GM19372 (cell line): ENCODE measurements at regions not wholly inside any gene's neighbourhood (a gene's known extent, or its start where the extent isn't known, plus 50 kb on each side); places are given as distances from the start of the nearest gene placed in this dataset.

Source experiments
- ATAC-seq: cut with Tn5 transposase; IDR thresholded peaks from one replicate; pipeline ENCODE4 v1.9.1; 2021; ENCODE audit warnings: mild to moderate bottlenecking, low read depth, moderate library complexity; ENCODE audit not compliant: unreplicated experiment

DNA sequence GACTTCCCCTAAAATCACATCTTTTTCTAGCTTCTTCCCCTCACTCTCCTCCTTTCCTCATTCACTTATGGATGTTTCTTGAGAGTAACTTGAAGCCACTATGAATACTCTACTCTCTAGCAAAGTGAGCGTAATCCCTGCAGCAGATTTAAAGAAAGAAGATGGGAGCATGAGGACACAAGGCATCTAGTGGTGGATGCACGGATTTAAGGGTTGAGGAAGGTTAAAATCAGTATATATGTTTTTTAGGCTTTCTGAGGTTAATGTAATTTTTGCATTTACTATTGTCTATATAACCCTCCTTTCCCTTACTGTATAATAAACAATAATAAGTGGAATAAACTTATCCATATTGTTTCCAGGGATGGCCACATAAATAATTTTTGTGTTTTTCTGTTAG lies 495.2 kb upstream of the TPK1 start:
- no peak for ATAC-seq

DNA sequence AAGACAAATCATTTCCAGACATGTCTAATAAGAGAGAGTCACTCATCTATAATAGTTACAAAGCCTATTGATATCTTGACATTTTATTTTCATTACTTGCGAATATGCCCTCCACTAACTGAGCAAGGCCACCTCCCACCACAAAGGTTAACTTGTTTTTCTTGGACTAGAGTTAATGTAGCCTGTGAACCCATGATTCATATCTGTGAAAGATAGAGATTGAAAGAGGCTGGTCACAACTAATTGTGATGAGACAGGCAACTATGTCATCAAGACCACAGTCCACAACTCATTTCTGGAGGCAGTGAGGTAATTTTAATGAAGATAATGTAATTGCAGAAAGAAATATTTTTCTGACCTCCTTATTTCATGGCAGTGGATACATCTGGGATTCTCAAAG lies 491.8 kb upstream of the TPK1 start:
- no peak for ATAC-seq

DNA sequence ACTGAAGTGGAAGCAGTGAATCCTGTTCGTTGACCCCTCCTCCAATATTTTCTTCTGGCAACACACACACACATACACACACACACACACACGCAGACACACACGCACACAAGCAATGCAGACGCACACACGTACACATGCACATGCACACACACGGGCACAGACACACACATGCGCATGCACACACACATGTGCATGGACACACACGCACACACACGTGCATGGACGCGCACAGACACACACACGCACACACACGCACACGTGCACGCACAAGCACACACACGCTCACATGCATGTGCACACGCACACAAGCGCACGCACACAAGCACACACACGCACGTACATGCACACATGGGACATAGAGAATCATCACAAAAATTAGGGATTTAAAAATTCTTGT lies 488.2 kb upstream of the TPK1 start:
- no peak for ATAC-seq

DNA sequence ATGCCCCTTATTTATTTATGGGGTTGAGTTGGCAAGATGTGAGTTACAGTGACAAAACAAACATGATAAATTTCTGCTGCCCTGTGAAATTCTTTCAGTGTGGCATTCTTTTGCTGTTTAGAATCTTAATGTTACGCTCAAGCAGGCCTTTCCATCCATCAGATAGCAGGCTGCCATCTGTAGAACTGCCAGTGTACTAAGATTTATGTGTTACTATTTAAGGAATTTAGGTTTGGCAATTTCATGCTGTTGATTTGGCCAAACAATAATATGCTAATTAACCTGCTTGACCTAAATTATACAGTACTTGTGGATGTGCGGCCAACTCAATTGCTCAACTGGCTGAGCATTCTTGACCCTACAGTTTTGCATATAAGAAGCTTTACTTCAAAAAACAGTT lies 477.7 kb upstream of the TPK1 start:
- no peak for ATAC-seq

DNA sequence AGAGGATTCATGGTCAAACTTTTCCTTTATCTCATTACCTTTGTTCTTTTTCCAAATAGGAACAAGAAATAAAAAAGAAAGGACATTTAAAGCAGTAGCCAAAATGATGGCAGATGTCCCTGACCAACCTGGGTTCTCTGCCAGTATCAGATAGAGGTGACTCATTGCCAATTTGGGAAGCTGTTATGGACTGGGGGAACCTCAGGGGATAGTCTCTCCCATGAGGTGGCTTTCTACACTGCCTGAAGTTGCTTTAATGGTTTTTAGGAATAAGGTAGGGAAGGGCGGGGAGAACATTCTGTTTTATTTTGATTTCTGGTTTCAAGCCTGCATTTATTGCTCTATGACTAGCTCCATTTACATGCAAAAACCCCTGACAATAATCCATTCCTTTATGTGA lies 457.9 kb upstream of the TPK1 start:
- ATAC-seq = no peak

DNA sequence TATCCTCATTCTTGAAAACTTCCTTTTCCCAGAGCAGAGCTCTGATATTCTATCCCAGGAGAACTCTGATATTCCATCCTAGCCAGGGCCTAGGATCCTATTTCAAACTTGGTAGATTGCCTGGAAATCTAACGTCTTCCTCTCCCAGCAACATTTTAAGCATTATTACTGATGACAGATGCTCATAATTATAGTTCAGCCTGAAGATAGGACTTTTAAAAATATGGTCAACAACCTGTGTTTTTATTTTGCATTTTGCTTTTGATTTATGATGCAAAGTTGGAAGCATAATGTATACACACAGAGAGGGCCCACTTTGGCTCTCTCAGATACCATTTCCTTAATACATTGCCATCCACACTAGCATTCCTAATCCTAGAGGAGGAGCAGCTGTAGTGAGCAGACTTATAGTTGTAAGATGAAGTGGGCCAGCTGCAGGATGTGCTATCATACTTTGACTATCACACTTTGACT lies 457.4 kb upstream of the TPK1 start:
- no peak for ATAC-seq

DNA sequence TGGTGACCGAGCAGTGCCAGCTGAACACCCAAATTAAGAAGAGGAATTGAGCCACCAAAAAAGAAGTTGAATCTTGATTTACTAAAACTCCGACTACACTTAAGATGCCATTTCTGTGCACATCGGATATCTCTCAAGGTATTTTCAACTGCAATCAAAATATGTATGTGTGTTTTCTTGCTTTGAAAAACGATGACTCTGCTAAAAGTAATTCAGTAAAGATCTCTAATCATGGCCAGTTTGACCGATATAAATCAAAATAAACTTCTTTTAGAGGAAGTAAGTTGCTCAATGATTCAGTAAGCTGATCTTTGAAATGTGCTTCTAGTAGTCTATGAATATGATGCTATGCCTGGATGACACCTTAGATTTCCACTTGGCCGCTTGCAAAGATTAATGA lies 453.5 kb upstream of the TPK1 start:
- ATAC-seq = no peak

DNA sequence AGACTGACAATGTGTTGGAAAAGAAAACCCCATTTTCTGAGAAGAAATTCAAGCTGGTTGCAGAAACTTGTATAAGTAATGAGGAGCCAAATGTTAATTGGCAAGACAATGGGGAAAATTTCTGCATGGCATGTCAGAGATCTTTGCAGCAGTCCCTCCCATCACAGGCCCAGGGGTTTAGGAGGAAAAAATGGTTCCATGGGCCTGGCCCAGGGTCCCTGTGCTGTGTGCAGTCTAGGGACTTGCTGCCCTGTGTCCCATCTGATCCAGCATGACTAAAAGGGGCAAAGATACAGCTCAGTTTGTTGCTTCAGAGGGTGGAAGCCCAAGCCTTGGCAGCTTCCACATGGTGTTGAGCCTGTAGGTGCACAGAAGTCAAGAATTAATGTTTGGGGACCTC lies 440.3 kb upstream of the TPK1 start:
- no peak for ATAC-seq

DNA sequence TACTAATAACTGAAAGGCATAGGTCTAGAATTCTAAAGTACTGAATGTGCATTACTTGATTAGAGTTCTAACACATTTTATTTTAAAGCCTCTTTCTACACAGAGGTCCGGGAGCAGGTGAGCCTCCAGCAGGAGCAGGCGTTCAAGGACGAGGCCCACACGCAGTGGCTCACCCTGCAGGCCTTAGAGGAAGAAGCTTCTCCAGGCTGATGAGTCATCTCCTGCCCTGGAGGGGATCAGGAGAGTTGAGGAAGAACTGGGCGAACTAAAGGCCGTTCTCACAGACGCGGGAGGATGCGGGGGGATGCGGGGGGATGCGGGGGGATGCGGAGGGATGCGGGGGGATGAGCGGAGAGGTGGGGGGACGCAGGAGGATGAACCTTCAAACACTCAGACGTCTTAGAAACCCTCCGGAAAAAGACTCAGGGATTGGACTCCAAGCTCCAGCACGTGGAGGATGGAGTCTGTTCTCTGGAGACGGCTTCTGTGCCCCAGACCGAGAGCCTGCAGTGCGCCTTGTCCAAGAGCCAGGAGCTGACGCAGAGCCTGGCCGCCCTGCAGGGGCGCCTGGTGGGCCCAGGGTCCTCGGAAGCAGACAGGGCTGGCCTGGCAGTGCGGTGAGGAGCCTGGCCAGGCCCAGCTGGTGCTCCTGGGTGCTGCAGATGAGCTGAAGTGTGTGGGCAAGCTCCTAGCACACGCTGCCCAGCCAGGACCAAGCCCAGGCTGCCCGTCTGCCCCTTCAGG lies 433.7 kb upstream of the TPK1 start:
- no peak for ATAC-seq

DNA sequence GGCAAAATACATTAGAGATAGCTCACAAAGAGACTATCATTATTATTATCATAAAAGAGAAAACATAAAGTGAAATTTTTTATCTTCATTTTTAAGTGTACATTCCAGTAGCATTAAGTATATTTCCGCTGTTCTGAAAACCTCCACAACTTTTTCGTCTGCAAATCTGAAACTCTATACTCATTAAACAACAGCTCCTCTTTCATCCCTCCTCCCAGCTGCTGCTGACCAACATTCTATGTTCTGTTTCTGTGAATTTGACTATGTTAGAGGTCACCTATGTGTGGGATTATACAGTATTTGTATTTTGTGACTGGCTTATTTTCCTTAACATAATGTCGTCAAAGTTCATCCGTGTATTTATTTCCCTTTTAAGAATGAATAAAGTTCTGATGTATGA lies 429.3 kb upstream of the TPK1 start:
- no peak for ATAC-seq

DNA sequence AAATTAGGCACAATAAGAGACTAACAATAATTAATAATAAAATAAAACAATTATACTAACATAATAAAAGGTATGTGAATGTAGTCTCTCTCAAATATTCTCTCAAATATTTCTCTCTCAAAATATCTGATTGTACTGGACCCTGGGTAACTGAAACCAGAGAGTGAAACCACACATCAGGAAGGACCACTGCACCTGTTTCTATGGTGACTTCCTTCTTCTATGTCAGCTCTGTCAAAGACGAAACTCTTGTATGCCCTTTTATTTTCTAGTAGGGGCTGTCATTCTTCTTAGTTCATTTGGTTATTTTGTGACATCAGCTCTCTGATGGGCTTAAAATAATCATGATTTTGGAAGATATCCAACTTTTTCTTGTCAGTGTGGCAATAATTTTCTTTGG lies 428.0 kb upstream of the TPK1 start:
- ATAC-seq = no peak

DNA sequence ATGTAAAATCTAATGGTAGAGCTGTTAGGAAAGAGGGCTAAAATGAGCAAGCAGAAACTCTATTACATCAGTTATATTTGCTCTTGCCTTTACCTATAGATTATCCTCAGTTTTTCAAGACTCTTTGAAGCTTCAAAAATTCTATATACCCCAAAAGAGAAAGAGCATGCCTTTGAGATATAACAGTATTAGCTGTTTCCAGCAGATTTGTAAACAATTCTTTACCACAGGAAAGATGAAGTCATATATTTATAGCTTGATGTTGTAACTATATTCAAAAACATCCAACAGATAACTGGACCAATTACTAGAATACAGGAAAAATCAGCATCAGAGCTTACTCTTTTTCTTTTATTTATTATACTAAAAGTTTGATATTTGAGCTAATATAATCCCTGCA lies 416.2 kb upstream of the TPK1 start:
- ATAC-seq = no peak

DNA sequence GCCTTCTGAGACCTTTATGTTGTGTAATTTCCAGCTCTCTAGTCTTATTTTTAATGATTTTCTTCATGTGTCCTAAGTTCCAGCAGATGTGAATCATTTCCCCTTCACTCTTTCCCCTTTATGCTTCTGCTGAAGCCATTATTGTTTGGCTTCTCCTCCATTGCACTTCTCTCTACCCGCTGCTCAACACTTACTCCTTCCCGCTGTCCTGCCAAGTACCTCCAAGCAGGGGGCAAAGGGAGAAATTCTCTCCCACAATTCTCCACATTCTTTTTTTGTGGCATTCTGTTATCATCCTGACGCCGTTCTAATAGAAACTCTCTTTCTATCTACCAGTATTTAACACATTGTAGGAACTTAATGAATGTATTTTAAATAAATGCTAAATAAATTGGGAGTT lies 388.9 kb upstream of the TPK1 start:
- ATAC-seq = no peak

DNA sequence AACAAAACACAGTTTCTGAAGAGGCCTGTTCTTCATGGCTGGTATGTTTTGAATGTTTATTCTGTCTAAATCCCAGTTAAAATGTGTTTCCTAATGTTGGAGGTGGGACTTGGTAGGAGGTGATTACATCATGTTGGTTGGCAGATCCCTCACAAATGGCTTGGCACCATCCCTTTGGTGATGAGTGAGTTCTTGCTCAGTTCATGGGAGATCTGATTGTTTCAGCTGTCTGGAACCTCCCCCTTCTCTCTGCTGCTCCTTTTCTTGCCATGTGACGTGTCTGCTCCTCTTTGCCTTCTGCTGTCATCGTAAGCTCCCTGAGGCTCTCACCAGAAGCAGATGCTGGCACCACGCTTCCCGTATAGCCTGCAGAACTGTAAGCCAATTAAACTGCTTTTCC lies 383.6 kb upstream of the TPK1 start:
- no peak for ATAC-seq

DNA sequence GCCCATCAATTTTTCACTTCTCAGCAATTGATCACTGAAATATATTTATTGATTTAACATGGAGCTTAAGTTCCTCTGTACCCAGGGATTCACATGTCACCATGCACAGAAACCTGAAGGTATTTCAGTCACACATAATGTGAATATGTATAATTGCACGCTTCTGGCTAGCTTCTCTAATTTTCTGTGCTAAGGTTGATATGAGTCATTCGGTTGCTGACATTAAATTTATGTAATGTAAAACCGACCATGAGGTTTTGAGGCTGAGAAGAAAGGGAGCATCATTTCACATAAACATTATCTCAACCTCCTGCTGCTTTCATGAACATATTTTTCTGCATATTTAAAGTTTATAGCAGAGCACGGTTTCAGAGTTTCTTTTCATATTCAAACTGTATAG lies 381.0 kb upstream of the TPK1 start:
- ATAC-seq = no peak

DNA sequence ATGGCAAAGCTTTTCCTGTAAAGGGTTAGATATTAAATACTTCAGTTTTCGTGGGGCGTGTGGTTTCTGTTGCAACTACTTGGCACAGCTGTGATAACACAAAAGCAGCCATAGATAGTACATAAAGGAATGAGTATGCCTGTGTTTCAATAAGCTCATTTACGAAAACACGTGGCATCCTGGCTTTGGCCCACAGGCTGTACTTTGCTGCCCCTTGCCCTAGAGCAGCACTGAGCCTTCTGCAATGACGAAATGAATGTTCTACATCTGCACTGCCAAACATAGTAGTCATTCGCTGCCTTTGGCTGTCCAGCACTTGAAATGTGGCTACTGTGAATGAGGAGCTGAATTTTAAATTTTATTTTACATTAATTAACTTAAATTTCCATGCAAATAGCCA lies 376.2 kb upstream of the TPK1 start:
- ATAC-seq = no peak

DNA sequence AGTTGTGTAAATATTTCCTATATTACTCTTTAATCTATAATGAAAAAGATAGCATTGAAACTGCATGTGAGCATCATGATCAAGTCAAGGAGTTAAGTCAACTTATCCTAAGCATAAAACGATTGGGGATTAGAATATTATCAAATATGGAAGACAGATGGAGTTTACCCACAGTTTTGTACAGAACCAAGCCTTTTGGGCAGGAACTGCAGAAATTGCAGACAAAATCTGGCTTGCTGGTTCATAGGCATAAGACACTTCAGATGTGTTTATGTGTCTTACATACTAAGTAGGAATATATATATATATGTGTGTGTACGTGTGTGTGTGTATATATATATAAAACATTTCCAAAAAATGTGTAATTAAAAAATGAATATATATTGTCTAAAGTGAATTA lies 375.4 kb upstream of the TPK1 start:
- ATAC-seq = no peak

DNA sequence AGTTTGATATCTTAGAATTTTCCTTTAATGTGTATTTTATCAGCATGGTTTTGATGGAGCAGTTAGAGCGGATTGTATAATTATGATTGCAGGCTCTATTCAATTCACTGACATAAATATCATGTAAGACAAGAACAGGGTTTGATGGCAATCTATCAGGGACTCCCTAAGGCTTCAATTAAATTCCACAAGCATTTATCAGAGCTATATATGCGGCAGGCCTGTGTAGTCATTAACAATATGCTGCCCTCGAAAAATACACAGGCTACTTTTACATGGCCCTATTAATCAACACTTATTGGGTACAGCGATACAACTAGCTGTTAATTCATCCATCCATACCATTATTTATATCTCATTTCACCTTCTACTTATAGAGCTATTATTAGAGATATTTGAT lies 358.1 kb upstream of the TPK1 start:
- no peak for ATAC-seq

DNA sequence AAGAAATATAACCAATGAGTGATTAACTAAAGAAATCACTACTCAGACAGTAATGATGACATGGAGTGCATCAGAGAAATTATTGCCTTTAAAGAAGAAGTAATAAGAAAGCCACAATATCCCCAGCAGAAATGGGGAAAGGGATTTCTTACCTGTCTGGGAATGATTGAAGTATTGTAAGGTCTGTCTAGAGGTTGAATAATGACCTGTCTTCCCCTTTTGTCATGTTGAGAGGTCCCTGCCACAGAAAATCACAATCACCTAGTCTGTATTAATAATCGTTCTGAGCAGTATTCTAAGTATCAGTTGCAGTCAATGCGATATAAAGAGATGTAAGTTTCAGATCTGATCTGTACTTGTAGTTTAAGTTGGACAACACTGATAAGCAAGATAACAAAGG lies 349.1 kb upstream of the TPK1 start:
- ATAC-seq = no peak

DNA sequence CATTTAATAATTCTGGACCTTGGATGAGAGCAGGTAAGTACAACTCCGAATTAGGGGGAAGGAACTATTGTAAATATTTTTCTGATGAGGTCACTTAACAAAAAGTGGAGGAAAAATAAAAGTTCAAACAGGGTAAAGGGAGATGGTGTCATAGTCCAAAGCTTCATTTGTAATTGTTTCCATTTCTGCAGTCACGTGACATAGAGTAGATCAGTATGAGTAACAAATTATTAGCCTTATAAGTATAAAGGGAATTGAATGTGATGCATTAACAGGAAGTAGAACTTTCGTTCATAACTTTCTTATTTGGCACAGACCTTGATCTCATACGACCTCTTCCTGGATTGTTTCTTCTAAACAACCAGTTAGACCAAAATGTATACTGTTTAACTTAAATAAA lies 347.2 kb upstream of the TPK1 start:
- ATAC-seq = no peak

DNA sequence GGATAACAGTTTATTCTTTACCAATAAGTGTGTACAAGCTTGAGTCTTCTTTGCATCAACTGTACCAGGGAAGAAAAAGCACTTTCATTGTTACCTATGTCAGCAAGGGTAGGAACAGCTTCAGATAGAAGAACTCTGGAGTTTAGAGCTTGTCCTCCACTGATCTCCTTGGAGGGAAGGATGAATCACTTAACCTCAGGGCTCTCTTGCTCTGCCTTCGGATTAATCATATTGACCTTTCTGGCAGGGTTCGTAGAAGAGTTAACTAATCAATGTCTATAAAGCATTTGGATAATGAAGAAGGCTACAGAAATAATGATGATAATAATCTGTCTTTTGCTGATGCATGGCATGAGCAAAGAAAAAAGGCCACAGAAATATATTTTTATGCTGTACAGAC lies 339.5 kb upstream of the TPK1 start:
- no peak for ATAC-seq

DNA sequence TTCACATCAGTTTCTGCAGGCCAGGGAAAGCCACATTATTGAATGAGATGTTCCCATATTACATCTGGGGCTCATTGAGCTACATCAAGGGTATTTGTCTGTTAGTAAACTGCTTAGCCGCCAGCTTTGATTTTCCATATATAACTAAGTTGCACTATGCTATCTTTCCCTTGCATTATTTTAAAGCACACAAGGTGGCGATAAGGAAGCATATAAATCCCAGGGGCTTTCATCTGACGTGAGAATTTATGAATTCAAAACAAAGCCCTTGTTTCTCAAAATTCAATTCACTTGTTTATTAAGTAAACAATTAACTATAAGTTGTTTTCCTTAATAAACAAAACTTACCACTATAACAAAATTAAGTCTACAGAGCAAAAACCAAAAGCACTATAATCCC lies 334.1 kb upstream of the TPK1 start:
- no peak for ATAC-seq

DNA sequence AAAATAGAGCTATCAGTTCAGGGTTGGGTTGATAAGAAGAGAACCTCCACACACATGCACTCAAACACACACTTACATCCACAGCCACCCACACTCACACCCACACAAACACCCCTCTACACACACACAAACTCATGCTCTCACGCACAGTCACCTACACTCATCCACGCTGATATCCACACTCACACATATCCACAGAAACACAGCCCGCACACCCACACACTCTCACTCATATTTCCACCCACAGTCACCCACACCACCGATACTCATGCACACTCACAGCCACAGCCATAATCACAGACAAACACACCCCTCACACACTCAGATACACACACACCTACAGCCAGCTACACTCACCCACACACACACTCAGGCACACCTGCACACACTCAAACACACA lies 333.0 kb upstream of the TPK1 start:
- ATAC-seq = no peak
